GM12878 (cell line): ENCODE measurements at regions not wholly inside any gene's neighbourhood (a gene's known extent, or its start where the extent isn't known, plus 50 kb on each side); places are given as distances from the start of the nearest gene placed in this dataset.

Source experiments
- ATAC-seq: fragments of 200-7000 bp; cut with Tn5 transposase; 3 replicates; pipeline ENCODE4 v1.9.1; 2020; ENCODE audit warnings: mild to moderate bottlenecking, moderate library complexity
- BruUV-seq: library from RNA; stranded (reverse); fragments of 400-500 nt; replicated peaks from 2 replicates; lab custom pipeline; 2021; lab: Mats Ljungman, UMichigan
- CTCF ChIA-PET: fragments of 300-600 bp; sonication (Branson Sonifier 250); formaldehyde crosslinking; extraction: SDS; loops from one replicate; lab custom pipeline; 2021; ENCODE audit warnings: inconsistent platforms; lab: Yijun Ruan, JAX
- POLR2A ChIA-PET: fragments of 350-600 bp; formaldehyde crosslinking; extraction: SDS; loops from one replicate; lab custom pipeline; 2021; ENCODE audit warnings: inconsistent platforms; lab: Charles Lee
- RAD21 ChIA-PET: fragments of 300-600 bp; sonication (Branson Sonifier 250); formaldehyde crosslinking; loops from one replicate; lab custom pipeline; 2023; ENCODE audit warnings: antibody characterized with exemption; ENCODE audit not compliant: unreplicated experiment; lab: Charles Lee
- SMC1A ChIA-PET: fragments of 300-600 bp; sonication (Branson Sonifier 250); formaldehyde crosslinking; loops from one replicate; lab custom pipeline; 2023; ENCODE audit not compliant: unreplicated experiment, uncharacterized antibody; lab: Charles Lee
- DNase-seq: peaks from one replicate; pipeline ENCODE4 v3.0.0-alpha.2; 2011; ENCODE audit warnings: low read depth, low spot score
- FAIRE-seq: peaks from 3 replicates; lab custom pipeline; 2011; peaks lifted over from hg19 to GRCh38; lab: Jason Lieb, UNC
- H2AFZ ChIP-seq: 2 replicates; pipeline ENCODE4 v1.6.0; 2011; ENCODE audit warnings: low read depth, low read length, control low read depth; ENCODE audit not compliant: control insufficient read depth
- H3K27ac ChIP-seq: 2 replicates; pipeline ENCODE4 v1.5.1; 2011; ENCODE audit warnings: control low read depth; ENCODE audit not compliant: control insufficient read depth, insufficient read depth
- H3K27me3 ChIP-seq, 2 experiments: replicated peaks in 1 of 2; 2 replicates each; pipeline versions ENCODE4 v1.6.0 to v1.6.1; 2011; ENCODE audit warnings: low read length in 1 of 2; ENCODE audit not compliant: control insufficient read depth in 2 of 2, insufficient read depth in 2 of 2
- H3K36me3 ChIP-seq, 2 experiments: 2 replicates each; pipeline ENCODE4 v1.5.1; 2011; ENCODE audit warnings: low read length in 1 of 2; ENCODE audit not compliant: control insufficient read depth in 2 of 2, insufficient read depth in 2 of 2
- H3K4me1 ChIP-seq: 2 replicates; pipeline ENCODE4 v1.6.1; 2011; ENCODE audit warnings: mild to moderate bottlenecking, low read length, moderate library complexity, mixed read lengths; ENCODE audit not compliant: control insufficient read depth, insufficient read depth
- H3K4me2 ChIP-seq: 2 replicates; pipeline ENCODE4 v1.6.0; 2011; ENCODE audit warnings: control low read depth; ENCODE audit not compliant: control insufficient read depth, insufficient read depth
- H3K4me3 ChIP-seq: fragments of 200-600 bp; sonication (generic); 2 replicates; pipeline ENCODE4 v1.5.1; 2016
- H3K79me2 ChIP-seq: 2 replicates; pipeline ENCODE4 v1.6.0; 2011; ENCODE audit warnings: low read length; ENCODE audit not compliant: control insufficient read depth, insufficient read depth
- H3K9ac ChIP-seq: 2 replicates; pipeline ENCODE4 v1.8.0; 2011; ENCODE audit warnings: low read length, control low read depth, mixed read lengths; ENCODE audit not compliant: control insufficient read depth, insufficient read depth
- H3K9me3 ChIP-seq: replicated peaks from 3 replicates; pipeline ENCODE4 v1.5.1; 2011; ENCODE audit warnings: mild to moderate bottlenecking, low read length; ENCODE audit not compliant: control insufficient read depth, insufficient read depth
- H4K20me1 ChIP-seq: 2 replicates; pipeline ENCODE4 v1.6.0; 2011; ENCODE audit not compliant: control insufficient read depth, insufficient read depth
- GATAD2B ChIP-seq: fragments of 450-650 bp; conservative IDR thresholded peaks from 2 replicates; pipeline ENCODE4 v1.6.1; 2017; ENCODE audit warnings: low read depth, mild to moderate bottlenecking, moderate library complexity
- HDAC6 ChIP-seq: fragments of 200-600 bp; sonication (generic); IDR thresholded peaks from one replicate; pipeline ENCODE4 v1.8.0; 2017; ENCODE audit warnings: antibody characterized with exemption; ENCODE audit not compliant: unreplicated experiment
- IKZF1 ChIP-seq: fragments of 450-650 bp; conservative IDR thresholded peaks from 2 replicates; pipeline ENCODE4 v1.6.1; 2017; ENCODE audit warnings: antibody characterized with exemption, mild to moderate bottlenecking
- MEF2A ChIP-seq: IDR thresholded peaks from 2 replicates; pipeline ENCODE4 v1.6.1; 2011; ENCODE audit warnings: low read depth, mild to moderate bottlenecking, low read length, moderate library complexity; ENCODE audit not compliant: insufficient read depth
- NR2C2 ChIP-seq: IDR thresholded peaks from 2 replicates; pipeline ENCODE4 v1.6.1; 2011; ENCODE audit warnings: borderline replicate concordance, low read depth; ENCODE audit not compliant: control insufficient read depth, insufficient read length
- POLR2A ChIP-seq: IDR thresholded peaks from 2 replicates; pipeline ENCODE4 v1.6.1; 2011; ENCODE audit warnings: low read depth, mild to moderate bottlenecking, low read length
- TCF3 ChIP-seq: IDR thresholded peaks from 2 replicates; pipeline ENCODE4 v1.6.1; 2012; ENCODE audit warnings: low read depth, mild to moderate bottlenecking, low read length, borderline replicate concordance; ENCODE audit not compliant: insufficient read depth
- WGBS: methylation state at CpG from one replicate; pipeline ENCODE4 v1.1.6; 2016; ENCODE audit warnings: low lambda C conversion rate; ENCODE audit not compliant: insufficient replicate concordance, insufficient coverage; ENCODE audit errors: missing lambda C conversion rate; 5-methylcytosine and 5-hydroxymethylcytosine counted together
- in situ Hi-C: fragments of 300-500 bp; cut with MboI; formaldehyde crosslinking; loops from 9 replicates; pipeline ENCODE4 v1.14.3; 2018; ENCODE audit warnings: mixed read lengths
- intact Hi-C: fragments of 100-400 bp; cut with micrococcal nuclease; formaldehyde crosslinking; loops from one replicate; pipeline ENCODE4 v1.14.2; 2022; ENCODE audit not compliant: unreplicated experiment

DNA sequence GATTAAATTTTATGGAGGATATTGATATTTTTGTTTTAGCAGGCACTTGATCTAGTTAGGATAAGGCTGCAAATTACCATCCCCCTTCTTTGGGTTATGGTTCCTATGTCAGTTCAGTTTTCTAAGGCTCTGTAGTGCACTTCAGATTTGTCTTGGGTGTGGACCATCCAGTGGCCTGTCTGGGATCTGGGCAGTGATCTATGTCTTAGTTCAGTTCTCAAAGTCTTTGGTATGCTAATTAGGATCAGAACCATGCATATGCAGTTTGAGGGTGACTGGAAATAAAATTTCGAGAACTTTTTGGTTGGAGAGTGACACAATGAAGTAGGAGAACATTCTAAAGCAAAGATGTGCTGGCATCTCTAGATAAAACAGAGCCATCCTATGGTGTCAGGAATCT is 388.2 kb downstream of the MID1IP1 start (continued):
- TF ChIP-seq TCF3, result no peak
- no peak for TF ChIP-seq GATAD2B
- TF ChIP-seq HDAC6, result no peak
- TF ChIP-seq POLR2A, result no peak
- no peak for TF ChIP-seq IKZF1

DNA sequence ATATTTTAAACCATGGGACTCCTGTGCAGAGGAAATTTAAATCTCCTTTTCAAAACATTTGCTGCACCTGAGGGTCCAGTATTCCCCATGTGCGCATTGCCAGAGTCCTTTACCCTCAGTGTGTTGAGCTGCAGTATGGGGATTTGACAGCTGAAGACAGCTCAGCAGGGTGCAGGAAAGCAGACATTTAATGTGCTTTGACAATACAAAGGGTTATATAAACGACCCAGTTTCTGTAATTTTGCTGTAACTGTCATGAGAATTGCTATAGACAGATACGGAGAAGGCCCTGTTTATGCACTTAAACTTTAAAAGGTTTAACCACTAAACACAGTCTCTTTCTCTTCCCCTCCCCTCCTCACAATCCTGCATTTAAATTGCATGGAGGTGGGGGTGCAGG is 393.4 kb downstream of the MID1IP1 start:
- ChIA-PET CTCF (interaction anchor here (0.6 to 3.6 kb wide), 4 partner anchors 18 to 67 kb away, joined by 3 to 20 read pairs (median 4); no protein-coding TSS in a partner anchor), SMC1A (interaction anchor here (0.6 to 4.9 kb wide), 9 partner anchors 24 to 385 kb away, joined by 3 to 65 read pairs (median 8); no protein-coding TSS in a partner anchor), POLR2A (interaction anchor here (2.7 to 3.7 kb wide), 2 partner anchors 20 to 35 kb away, joined by 17 to 21 read pairs; no protein-coding TSS in a partner anchor), RAD21 (interaction anchor here (0.8 to 4.5 kb wide), 5 partner anchors 20 to 48 kb away, joined by 3 to 48 read pairs (median 18); no protein-coding TSS in a partner anchor)
- WGBS, result 24% methylated on average over 3 of the region's 3 CpGs
- Histone ChIP-seq H2AFZ (no peak overlapping the region), H3K79me2 (no peaks in the 10 kb centered on the region), H3K27ac (no peak overlapping the region), H3K4me2 (no peak overlapping the region), H3K4me1 (peaks cover 18% of the 10 kb centered on the region), H3K4me3 (no peak overlapping the region), H3K36me3 (no peaks in the 10 kb centered on the region), H3K27me3 (no peaks in the 10 kb centered on the region), H4K20me1 (no peaks in the 10 kb centered on the region), H3K9me3 (no peaks in the 10 kb centered on the region; the same call in 2 of the 3 replicates), H3K9ac (no peak overlapping the region)
- in situ Hi-C loops (no loop called here), intact Hi-C loops (loop anchor here (5.0 kb wide), 1 partner anchor 37 kb away; no protein-coding TSS in a partner anchor)
- no peak for TF ChIP-seq MEF2A
- TF ChIP-seq NR2C2, result no peak
- DNase-seq (no peak), FAIRE-seq (no peak), ATAC-seq (no peak)
- BruUV-seq, result no TSS peak
